B cell (primary cell): ENCODE measurements at regions not wholly inside any gene's neighbourhood (a gene's known extent, or its start where the extent isn't known, plus 50 kb on each side); places are given as distances from the start of the nearest gene placed in this dataset.

Source experiments
- ATAC-seq: fragments of 200-7000 bp; cut with Tn5 transposase; one replicate; pipeline ENCODE4 v1.10.0; 2021; ENCODE audit warnings: low read depth, mild to moderate bottlenecking, moderate number of reproducible peaks, moderate library complexity
- CTCF ChIA-PET: fragments of 350-600 bp; sonication (Branson Sonifier 250); formaldehyde crosslinking; loops from one replicate; lab custom pipeline; 2021; ENCODE audit warnings: antibody characterized with exemption, inconsistent platforms; lab: Charles Lee
- POLR2A ChIA-PET: fragments of 350-600 bp; sonication (Branson Sonifier 250); formaldehyde crosslinking; loops from one replicate; lab custom pipeline; 2021; ENCODE audit warnings: antibody characterized with exemption; lab: Charles Lee
- DNase-seq: peaks from one replicate; pipeline ENCODE4 v3.0.0; 2013
- H2AFZ ChIP-seq: 2 replicates; pipeline ENCODE4 v1.6.1; 2012; ENCODE audit warnings: mild to moderate bottlenecking, low read depth, low read length; ENCODE audit not compliant: insufficient read depth, poor library complexity, severe bottlenecking
- H3K27ac ChIP-seq, 2 donors: 1 replicate in 1 of 2; 2 replicates in 1 of 2; pipeline ENCODE4 v1.5.1; 2012 to 2013; ENCODE audit warnings: low read length in 2 of 2, mild to moderate bottlenecking in 2 of 2, moderate library complexity in 1 of 2
- H3K27me3 ChIP-seq, 4 experiments: fragments of 200-600 bp in 1 of 4; sonication (generic) in 1 of 4; replicated peaks in 1 of 4; 1 replicate in 2 of 4; 2 replicates in 2 of 4; pipeline versions ENCODE4 v1.6.1 to v1.7.0; 2013 to 2016; ENCODE audit warnings: low read length in 3 of 4, mild to moderate bottlenecking in 2 of 4, mixed read lengths in 1 of 4, moderate library complexity in 1 of 4; ENCODE audit not compliant: insufficient read depth in 4 of 4, control insufficient read depth in 3 of 4; ENCODE audit errors: control extremely low read depth in 1 of 4
- H3K36me3 ChIP-seq, 2 experiments: replicated peaks in 1 of 2; 1 replicate in 1 of 2; 2 replicates in 1 of 2; pipeline versions ENCODE4 v1.6.1 to v1.7.1; 2013; ENCODE audit warnings: low read length in 1 of 2; ENCODE audit not compliant: insufficient read depth in 2 of 2, control insufficient read depth in 1 of 2; ENCODE audit errors: control extremely low read depth in 1 of 2, extremely low read depth in 1 of 2
- H3K4me1 ChIP-seq, 2 donors: fragments of 200-600 bp in 1 of 2; sonication (generic) in 1 of 2; 1 replicate in 1 of 2; 2 replicates in 1 of 2; pipeline versions ENCODE4 v1.5.1 to v1.6.1; 2013 to 2017; ENCODE audit warnings: low read length in 2 of 2; ENCODE audit not compliant: control insufficient read depth in 2 of 2, insufficient read depth in 2 of 2
- H3K4me2 ChIP-seq: replicated peaks from 2 replicates; pipeline ENCODE3; 2012; ENCODE audit warnings: mild to moderate bottlenecking, low read depth, low read length; ENCODE audit not compliant: poor library complexity, severe bottlenecking
- H3K4me3 ChIP-seq, 5 experiments: fragments of 200-600 bp in 1 of 5; sonication (generic) in 1 of 5; 1 replicate in 3 of 5; 2 replicates in 2 of 5; pipeline versions ENCODE4 v1.5.1 to v1.7.0; 2011 to 2016; ENCODE audit warnings: low read length in 4 of 5, mild to moderate bottlenecking in 4 of 5, low read depth in 2 of 5, control low read depth in 1 of 5, moderate library complexity in 1 of 5; ENCODE audit not compliant: insufficient read depth in 1 of 5; ENCODE audit errors: control extremely low read depth in 1 of 5, extremely low read depth in 1 of 5
- H3K79me2 ChIP-seq: fragments of 200-600 bp; sonication (generic); one replicate; pipeline ENCODE4 v1.6.0; 2016; ENCODE audit warnings: low read length; ENCODE audit not compliant: control insufficient read depth, insufficient read depth
- H3K9ac ChIP-seq: fragments of 200-600 bp; sonication (generic); 2 replicates; pipeline ENCODE4 v1.6.1; 2017; ENCODE audit warnings: mild to moderate bottlenecking, low read length, moderate library complexity
- H3K9me3 ChIP-seq, 3 donors: one replicate each; pipeline versions ENCODE4 v1.6.1 to v1.7.1; 2013; ENCODE audit warnings: low read length in 2 of 3; ENCODE audit not compliant: control insufficient read depth in 2 of 3, insufficient read depth in 1 of 3; ENCODE audit errors: control extremely low read depth in 1 of 3
- H4K20me1 ChIP-seq: 2 replicates; pipeline ENCODE4 v1.6.0; 2012; ENCODE audit warnings: mild to moderate bottlenecking, low read length; ENCODE audit not compliant: insufficient read depth, control insufficient read depth, poor library complexity, severe bottlenecking
- H3K27ac Mint-ChIP-seq: one replicate; pipeline ENCODE4 v1.8.0; 2021; ENCODE audit warnings: mixed read lengths
- H3K27me3 Mint-ChIP-seq: one replicate; pipeline ENCODE4 v1.8.0; 2021; ENCODE audit warnings: mixed read lengths
- H3K4me1 Mint-ChIP-seq: one replicate; pipeline ENCODE4 v1.8.0; 2021; ENCODE audit warnings: mixed read lengths
- H3K4me3 Mint-ChIP-seq: one replicate; pipeline ENCODE4 v1.8.0; 2021; ENCODE audit warnings: mixed read lengths
- H3K9me3 Mint-ChIP-seq: one replicate; pipeline ENCODE4 v1.8.0; 2022; ENCODE audit warnings: mixed read lengths; ENCODE audit not compliant: insufficient read depth
- CTCF ChIP-seq: fragments of 200-600 bp; IDR thresholded peaks from one replicate; pipeline ENCODE4 v1.8.0; 2022; ENCODE audit warnings: antibody characterized with exemption, mild to moderate bottlenecking
- EZH2 ChIP-seq: IDR thresholded peaks from 2 replicates; pipeline ENCODE4 v1.6.1; 2012; ENCODE audit warnings: borderline replicate concordance, low read depth, mild to moderate bottlenecking, moderate library complexity, low read length; ENCODE audit not compliant: insufficient read depth, poor library complexity, severe bottlenecking
- WGBS: methylation state at CpG from one replicate; pipeline ENCODE4 v1.1.5; 2013; ENCODE audit warnings: missing lambda C conversion rate; ENCODE audit not compliant: insufficient coverage; 5-methylcytosine and 5-hydroxymethylcytosine counted together
- intact Hi-C: fragments of 100-400 bp; cut with micrococcal nuclease; formaldehyde crosslinking; loops from one replicate; pipeline ENCODE4 v1.10.0; 2022

GRCh38 chr6:15017803-15018202 is 228.1 kb upstream of the JARID2 start:
- Histone ChIP-seq H3K36me3 (no peaks in the 10 kb centered on the region), H3K4me2 (peak overlapping the region; percentile 46), H2AFZ (peak overlapping the region; percentile 48), H3K27me3 (peaks cover 0 to 2% (median 0%) of the 10 kb centered on the region in 4 experiments), H3K4me1 (peaks cover 0 to 6% of the 10 kb centered on the region in 2 donors), H3K79me2 (no peaks in the 10 kb centered on the region), H4K20me1 (no peaks in the 10 kb centered on the region), H3K9me3 (peaks cover 0 to under 1% (median 0%) of the 10 kb centered on the region in 3 donors), H3K9ac (no peak overlapping the region), H3K27ac (no peak overlapping the region), H3K4me3 (no peak overlapping the region)
- intact Hi-C loops: no loop called here
- peaks cover 15% of the 10 kb centered on the region for H3K27me3 Mint-ChIP-seq
- no peak for TF ChIP-seq CTCF
- CTCF ChIA-PET: no interaction called here
- peak overlapping the region; percentile 23 for H3K4me3 Mint-ChIP-seq
- POLR2A ChIA-PET: no interaction called here
- ATAC-seq (no peak), DNase-seq (no peak)
- peaks cover 11% of the 10 kb centered on the region for H3K4me1 Mint-ChIP-seq
- WGBS: 100% methylated on average over 7 of the region's 9 CpGs
- H3K27ac Mint-ChIP-seq: no peak overlapping the region
- no peaks in the 10 kb centered on the region for H3K9me3 Mint-ChIP-seq

- TF ChIP-seq CTCF (no peak), EZH2 (no peak)
- Histone ChIP-seq H3K27me3 (peaks cover 0 to 2% (median 0%) of the 10 kb centered on the region in 4 experiments), H3K9ac (no peak overlapping the region), H3K9me3 (no peaks in the 10 kb centered on the region), H2AFZ (no peak overlapping the region), H4K20me1 (no peaks in the 10 kb centered on the region), H3K4me3 (no peak overlapping the region), H3K4me2 (no peak overlapping the region), H3K79me2 (no peaks in the 10 kb centered on the region), H3K4me1 (peaks cover 0 to 6% of the 10 kb centered on the region in 2 donors), H3K36me3 (no peaks in the 10 kb centered on the region), H3K27ac (no peak overlapping the region)
- intact Hi-C loops: no loop called here
- Mint-ChIP-seq H3K4me3 (no peak overlapping the region), H3K9me3 (no peaks in the 10 kb centered on the region), H3K27ac (peak overlapping the region; percentile 34), H3K27me3 (peaks cover 15% of the 10 kb centered on the region), H3K4me1 (peaks cover 15% of the 10 kb centered on the region)
- ChIA-PET CTCF (no interaction called here), POLR2A (no interaction called here)
- 80% methylated on average over 2 of the region's 8 CpGs for WGBS
- ATAC-seq (no peak), DNase-seq (no peak)
Observed at GRCh38 chr6:15020119-15020770, 225.6 kb upstream of the JARID2 start.
